NCI-H524 treated with DMSO at 0.1 percent for 48 hours (cell line): ENCODE measurements at regions not wholly inside any gene's neighbourhood (a gene's known extent, or its start where the extent isn't known, plus 50 kb on each side); places are given as distances from the start of the nearest gene placed in this dataset.

ENCODE experiments used
- DNase-seq: peaks from one replicate; lab custom pipeline; 2025; lab: John Stamatoyannopoulos, UW

DNA sequence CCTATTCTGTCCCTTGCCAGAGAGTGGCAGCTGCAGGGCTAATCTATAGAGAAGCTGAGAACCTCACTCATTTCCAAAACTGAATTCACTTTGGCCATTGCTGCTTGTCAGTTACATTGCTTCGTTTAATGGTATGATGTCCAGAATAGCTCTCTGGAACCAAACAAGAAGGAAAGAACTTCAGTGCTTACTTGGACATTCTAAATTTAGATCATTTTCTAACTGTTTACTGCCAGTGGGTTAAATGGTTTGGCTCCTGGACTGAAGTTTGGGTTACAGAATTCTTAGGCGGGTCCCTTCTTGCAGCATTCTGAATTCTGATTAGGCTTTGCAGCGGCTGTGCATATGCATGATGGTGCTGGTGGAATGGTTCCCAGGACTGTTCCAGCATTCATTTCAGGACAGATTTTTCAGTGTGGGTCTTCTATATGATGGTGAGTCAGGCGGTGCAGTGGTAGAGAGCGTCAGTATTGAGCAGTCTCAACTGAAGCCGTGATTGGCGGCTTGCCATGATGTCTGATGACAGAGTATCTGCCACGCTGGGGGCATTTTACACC is 148.7 kb downstream of the DYRK2 start:
- no peak for DNase-seq

DNA sequence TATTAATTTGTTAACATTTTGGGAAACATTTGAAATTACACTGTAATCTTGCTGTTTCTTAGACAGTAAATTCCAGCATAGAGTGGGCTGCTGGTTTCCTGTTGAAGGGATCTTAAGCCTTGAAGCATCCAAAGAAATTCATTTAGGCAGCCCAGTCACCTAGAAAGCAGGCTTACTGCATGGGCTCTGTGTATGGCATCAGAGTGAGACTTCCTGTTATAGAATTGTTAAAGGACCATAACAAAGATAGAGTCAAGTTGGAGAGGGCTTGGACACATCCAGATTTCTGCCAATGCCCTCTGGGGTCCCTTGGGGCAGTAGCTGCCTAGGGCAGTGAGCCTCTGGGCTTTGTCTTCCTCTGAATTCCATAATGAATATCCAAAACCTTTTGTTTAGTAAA is 149.2 kb downstream of the DYRK2 start:
- no peak for DNase-seq

DNA sequence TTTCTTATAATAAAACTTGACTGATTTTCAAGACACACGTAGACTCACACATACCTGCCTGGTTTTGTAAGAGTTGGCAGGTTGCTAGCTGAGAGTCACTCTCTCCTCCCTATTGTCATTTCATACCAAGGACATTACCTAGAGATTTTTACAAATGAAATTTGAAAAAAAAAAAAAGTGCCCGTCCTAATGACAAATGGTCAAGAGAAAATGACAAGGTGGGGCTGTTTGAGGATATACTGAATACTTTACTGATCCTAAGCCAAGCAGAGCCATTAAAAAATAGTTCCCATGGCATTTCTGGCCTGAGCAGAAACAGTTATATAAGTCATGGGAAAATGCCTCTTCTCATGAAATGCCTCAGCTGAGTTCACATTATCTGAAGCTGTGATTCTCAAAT is 150.2 kb downstream of the DYRK2 start:
- no peak for DNase-seq

DNA sequence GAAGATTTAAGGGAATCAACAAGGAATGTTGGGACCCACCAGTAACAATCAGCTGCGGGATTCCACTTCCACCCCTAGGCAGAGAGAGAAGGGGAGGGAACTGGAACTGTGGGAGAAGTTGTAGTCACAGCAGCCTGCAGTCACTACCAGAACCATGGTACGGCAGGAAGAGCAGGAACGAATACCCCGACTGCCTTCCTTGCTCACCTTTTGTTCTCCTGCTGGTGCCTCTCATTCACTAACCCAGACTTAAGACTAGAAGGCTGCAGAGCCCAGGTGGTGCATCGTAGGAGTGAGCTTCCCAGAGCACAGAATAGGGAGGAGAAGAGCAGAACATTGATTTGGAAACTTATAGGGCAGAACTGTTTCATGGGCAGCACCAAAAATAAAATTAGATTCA is 154.2 kb downstream of the DYRK2 start:
- DNase-seq: no peak

DNA sequence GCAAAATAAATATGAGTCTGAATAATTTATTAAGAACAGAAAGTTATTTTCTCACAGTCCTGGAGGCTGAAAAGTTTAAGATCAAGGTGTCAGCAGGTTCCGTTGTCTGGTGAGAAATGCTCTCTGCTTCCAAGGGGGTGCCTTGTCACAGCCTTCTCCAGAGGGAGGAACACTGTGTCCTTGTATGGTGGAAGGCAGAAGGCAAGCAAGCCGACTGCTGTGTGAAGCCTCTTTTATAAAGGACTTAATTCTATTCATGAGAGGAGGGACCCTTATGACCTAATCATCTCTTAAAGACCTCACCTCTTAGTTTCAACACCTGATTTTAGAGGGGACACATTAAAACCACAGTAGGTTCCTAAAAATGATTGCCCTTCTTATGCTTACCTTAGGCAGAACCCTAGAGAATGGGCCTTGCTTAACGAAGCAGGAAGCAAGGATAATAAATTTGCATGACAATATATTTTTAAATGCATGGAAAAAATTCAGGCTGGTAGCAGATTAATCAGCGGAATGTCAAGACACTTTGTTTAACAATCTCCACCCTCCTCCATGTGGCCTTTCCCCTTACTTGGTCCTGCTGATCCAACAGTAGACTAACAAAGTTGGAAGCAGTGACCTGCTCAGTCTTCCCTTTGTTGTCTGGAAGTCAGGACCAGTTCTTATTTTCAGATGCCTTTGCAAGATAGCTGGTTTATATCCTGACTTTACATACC is 154.9 kb downstream of the DYRK2 start:
- DNase-seq: no peak

DNA sequence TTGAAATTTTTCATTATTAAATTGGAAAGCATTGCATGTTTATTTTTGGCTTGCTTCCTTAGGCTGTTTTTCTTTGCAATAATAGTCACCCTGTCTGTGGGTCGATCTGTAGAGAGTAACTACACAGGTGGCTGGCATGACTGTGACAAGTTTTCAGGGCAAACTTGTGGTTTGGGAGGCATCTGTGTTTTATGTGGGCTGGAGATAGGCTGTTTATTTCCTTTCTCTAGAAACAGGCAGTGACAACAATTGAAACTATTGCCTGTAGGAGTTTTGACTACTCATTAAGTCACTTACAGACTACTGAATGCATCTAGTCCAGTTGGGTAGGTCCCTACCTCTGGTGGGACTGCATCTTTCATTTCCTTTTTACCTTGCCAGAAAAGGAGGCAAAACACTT is 155.6 kb downstream of the DYRK2 start:
- DNase-seq: no peak

DNA sequence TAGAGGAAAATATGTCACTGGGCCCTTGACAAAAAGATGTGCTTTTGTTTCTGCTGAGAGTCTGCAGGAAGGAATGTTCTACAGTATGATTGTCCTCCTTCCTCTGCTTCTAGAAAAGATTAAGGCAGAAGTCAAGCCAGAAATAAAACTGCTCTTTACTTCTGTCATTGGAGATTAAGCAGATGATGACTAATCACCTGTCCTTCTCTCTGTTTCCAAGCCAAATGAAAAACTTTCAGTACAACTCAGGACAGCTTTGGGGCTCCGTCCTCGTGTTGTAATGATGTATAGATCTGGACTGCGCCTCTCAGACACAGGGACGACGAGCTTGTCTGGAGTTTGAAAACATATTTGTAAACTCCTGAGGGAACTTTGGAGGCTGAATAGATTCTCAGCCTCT is 159.3 kb downstream of the DYRK2 start:
- no peak for DNase-seq

DNA sequence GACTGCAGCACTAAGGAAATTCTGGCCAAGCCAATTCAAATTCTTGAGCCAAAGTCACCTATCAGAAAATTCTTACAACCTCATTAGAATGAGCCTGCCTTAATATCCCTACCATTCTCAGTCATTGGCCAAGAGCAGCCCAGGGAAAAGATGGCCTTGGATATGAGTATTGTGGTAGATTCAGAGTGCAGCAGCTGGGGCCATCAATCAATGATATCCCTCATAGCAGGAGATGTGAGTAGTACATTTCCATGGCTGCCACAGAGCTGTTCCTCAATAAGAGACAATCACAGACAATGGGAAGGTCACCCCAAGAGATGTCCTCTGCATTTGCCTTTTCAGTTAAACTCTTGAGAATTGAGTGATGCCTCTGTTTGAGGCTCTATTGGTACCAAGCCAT is 161.6 kb downstream of the DYRK2 start:
- DNase-seq: no peak

DNA sequence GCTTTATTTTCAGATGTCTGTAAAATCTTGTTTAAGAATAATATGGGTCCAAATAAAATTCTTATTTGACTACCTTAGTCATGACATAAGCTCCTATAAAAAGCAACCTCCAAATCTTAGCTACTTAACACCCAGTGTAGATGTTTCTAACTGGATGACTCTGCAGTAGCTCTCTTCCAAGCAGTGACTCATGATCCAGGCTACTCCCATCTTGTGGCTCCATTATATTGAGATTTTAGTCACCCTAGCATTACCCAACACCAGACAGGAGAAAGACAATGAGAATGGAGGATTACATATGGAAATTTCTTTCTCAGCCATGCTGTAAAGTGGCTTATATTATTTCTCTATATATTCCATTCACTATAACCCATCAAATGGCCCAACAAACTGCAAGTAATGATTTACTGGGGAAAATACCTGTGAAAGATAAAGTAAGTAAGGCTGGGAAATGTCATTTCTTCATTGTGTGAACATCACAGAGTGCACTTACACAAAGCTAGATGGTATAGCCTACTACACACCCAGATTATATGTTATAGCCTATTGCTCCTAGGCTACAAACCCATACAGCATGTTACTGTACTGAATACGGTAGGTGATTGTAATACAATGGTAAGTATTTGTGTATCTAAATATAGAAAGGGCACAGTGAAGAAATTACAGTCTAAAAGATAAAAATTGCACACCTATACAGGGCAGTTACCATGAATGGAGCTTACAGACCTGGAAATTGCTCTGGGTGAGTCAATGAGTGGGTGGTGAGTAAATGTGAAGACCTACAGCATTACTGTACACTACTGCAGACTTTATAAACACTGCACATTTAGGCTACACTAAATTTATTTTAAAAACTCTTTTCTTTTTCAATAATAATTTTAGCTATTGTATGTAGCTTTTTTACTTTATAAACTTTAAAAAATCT is 163.2 kb downstream of the DYRK2 start:
- DNase-seq: no peak

DNA sequence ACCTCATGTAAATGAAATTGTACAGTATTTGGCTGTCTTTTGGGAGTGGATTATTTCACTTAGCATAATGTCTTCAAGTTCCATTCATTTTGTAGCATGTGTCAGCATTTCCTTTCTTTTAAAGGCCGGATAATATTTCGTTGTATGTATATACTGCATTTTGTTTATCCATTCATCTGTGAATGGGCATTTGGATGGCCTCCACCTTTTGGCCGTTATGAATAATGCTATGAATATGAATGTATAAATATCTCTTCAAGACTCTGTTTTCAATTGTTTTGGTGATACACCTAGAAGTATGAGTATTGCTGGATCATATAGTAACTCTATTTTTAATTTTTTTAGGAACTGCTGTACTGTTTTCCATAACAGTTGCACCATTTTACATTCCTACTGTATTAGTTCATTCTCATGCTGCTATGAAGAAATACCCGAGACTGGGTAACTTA is 164.9 kb downstream of the DYRK2 start:
- DNase-seq: no peak

DNA sequence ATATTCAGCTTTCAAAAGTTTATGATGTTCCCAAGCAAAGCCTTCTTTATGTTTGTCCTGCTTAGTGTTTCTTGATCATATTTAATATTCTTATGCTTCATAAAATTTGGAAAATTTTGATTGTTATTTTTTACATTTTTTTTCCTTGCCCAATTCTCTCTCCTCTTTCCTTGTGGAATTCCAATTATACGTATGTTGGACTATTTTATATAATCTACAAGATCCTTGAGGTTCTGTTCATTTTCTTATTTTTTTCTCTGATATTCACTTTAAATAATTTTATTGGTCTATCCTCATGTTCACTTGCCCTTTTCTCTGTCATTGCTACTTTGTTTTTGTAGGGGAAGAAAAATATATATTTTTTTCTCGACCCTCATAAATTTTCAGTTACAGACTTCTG is 167.7 kb downstream of the DYRK2 start:
- DNase-seq: no peak

DNA sequence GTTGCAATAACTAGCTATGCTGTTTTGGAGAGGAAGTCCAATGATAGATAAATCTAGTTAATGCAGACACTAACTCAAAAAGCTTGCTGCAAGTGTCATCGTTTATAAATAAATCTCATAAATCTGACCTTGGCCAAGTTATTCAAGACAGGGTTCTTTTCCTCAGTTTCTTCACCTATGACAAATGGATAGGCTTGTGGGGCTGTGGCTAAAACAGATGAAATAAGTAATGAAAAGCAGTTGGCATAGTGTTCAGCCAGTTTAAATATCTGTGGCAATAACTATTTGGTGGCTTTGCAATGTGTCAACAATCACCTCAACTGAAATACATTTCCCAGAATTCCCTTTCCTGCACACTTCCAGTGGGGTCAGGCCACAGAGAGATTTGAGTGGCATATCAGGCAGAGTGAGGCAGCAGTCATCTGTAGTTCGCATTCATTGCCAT is 169.9 kb downstream of the DYRK2 start:
- DNase-seq: no peak

DNA sequence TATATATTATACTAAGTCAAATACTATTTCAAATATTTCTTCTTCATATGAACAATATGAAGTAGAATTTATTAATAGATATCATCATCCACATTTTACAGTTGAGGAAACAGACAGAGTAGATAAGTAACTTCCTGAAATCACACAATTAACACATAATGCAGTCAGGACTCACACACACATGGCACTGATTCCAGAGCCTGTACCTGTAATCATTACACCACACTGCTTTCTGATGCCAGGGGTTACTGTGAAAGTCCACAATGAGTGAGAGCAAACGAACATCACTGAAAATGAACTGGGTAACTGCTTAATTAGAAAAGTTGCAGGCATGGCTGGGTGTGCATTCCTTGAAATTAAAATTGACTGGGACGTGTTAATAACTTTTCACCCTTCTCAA is 169.3 kb upstream of the IFNG-AS1 start:
- DNase-seq: no peak

DNA sequence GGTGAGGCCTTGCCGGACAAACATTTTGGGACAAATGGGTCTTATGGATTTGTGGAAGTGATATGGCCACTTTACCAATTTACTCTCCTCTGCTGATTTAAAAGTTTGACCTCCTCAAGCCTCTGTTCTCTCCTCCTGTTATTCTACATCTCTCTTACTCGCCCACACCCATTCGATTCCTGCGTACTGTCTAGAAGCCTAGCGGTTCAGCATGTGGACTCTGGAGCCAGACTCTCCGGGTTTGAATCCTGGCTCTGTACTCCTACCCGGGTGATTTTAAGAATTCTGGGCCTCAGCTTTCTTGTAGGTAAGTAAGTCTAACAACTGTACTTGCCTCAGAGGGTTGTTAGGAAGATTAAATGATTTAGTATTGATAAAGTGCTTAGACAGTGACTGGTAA is 168.6 kb upstream of the IFNG-AS1 start:
- no peak for DNase-seq

DNA sequence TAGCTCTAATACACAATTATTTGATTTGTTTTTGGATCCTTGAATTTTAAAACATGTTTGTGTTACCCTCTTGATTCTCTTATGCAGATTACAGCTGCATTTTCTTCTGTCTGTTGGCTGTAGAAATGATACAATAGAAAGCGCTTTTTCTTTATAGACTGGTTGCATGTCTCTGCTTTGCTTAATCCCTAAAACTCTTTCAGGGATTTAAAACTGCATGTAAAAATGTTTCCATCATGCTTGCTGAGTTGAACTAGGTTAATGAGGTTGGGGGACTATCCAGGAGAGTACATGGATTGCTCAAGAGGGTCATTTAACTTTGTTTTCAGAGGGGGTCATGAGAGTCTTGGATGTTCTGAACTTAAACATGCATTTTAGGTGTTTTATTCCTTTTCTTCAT is 166.4 kb upstream of the IFNG-AS1 start:
- DNase-seq: no peak

DNA sequence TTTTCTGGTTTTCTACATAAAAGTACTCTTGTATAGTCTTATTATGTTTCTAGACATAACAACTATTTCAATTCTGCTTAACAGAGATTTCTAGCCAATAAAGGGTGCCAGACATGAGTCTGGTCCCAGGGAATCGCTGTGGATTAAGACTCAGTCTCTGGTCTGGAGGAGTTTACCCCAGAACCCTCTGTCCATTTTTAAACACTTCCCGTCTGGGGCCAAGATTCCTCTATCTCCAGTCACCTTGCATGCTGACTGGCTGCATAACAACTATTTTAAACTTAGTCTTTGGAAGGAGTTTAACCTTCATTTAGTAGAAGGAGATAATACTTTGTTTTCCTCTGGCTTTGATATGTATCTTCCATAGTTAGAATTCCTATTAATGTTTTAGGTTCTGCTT is 163.1 kb upstream of the IFNG-AS1 start:
- no peak for DNase-seq

DNA sequence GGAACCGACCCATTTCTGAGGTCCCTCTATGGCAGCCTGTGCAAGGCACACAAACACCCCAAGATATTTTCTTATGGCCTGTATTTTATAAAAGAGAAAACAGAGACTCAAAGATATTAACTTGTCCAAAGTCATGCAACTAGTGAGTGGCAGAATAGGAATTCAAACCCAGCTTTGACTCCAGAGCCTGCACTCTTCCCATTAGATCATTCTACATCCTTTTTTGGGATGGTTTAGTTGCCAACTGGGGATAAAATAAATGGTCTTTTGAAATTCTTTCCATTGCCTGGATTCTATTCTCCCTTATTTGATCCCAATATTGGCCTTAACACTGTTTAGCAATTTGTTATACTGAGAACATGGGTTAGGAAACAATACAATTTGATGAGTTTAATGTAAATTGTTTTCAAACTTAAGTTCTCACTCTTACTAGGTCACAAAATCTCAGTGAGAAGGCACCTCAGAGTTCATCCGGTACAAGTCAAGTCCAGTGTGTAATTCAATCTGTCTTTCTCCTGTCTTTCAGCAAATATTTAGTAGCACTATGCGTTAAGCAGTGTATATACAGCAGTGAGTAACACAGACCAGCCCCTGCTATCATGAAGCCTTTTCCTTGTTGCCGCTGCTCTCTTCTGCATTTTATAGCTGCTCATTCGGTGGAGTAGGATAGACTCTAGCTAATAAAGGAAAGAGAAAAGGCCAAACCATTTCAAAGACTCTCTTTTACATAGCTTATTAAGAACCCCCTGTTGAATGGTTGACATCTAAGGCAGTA is 162.1 kb upstream of the IFNG-AS1 start:
- no peak for DNase-seq

DNA sequence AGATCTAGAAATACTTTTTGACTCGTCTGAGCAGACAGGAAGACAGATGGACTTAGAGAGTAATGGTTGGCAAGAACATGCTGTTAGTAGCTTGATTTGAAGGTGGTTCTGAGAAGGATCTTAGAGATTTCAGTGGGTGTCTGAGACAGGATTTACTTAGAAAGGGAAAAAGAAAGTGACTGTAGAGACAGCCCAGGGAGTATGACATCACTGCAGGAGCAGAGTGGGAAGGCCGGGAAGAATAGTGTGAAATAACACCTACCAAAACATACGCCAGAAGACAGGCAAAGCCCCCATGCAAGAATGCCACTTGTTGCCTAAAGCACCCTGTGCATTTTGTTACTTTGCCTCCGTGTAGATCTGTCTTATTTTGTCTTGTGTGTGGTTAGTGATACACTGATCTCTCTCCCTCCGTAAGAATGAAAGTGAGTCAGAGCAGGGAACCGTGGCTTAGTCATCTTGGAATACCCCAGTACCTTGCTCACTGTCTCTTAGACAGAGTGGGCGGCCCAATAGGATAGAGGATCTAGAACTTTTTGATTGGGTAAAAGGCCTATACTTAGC is 161.3 kb upstream of the IFNG-AS1 start:
- DNase-seq: no peak

DNA sequence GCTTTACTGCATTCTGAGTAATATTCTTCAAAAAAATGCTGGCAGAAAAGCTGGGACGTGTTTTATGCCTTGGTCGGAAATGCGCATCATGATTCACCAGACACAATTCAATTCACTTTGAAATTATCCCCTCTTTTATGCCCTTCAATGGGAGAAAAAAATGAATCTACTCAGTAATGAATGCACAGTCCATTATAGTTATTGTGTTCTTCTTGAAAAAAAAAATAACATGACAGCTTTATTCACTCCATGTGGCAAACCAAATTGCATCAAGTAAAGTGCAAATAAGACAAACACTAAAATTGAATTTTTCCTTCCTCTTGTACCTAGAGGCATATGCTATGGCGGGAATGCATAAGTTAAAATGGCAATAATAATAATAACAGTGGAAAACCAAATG is 159.4 kb upstream of the IFNG-AS1 start:
- no peak for DNase-seq

DNA sequence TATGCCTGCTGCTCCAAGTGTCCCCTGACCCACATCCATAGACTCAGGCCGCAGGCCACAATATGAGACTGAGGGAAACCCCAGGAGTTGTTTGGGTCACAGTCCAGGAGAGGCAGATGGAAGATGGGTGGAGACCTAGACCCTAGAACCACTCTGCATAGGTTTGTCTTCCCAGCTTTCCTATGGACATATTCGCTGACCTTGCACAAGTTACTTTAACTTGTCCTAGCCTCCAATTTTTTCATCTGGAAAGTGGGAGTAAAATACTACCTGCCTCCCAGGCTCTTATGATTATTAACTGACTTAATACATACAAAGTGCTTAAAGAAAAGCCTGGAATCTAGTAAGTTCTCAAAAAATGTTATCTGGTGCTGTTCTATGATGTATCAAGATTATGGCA is 157.1 kb upstream of the IFNG-AS1 start:
- no peak for DNase-seq

DNA sequence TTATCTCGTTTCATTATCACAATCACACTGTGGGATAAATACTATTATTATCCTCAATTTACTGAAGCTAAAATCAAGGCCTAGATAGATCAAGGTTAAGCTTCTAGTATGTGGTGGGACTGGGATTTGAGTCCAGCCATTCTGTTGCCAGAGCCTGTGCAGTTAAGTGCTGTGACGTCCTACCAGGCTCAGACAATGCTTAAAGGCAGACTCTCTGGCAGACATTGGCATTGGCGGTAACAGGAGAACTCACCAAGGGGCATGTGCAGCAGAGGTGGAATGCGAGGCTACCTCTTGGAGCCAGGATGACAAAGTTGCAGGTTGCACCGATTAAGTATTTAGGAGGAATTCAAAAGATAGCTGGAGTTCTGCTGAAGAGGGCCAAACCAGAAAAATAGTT is 155.6 kb upstream of the IFNG-AS1 start:
- DNase-seq: no peak

DNA sequence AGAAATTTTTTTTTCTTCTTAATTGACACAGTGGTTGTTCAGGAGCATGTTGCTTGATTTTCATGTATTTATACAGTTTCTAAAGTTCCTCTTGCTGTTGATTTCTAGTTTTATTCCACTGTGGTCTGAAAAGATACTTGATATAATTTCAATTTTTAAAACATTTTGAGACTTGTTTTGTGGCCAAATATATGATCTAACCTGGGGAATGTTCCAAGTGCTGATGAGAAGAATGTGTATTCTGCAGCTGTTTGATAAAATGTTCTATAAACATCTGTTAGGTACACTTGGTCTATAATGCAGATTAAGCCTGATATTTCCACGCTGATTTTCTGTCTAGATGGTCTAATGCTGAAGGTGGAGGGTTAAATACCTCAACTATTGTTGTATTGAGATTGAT is 151.4 kb upstream of the IFNG-AS1 start:
- no peak for DNase-seq
